Fibroblast of villous mesenchyme (primary cell): ENCODE measurements at regions not wholly inside any gene's neighbourhood (a gene's known extent, or its start where the extent isn't known, plus 50 kb on each side); places are given as distances from the start of the nearest gene placed in this dataset.

ENCODE experiments used
- DNase-seq: peaks from one replicate; pipeline ENCODE4 v3.0.0-alpha.2; 2010; ENCODE audit warnings: low read depth
- H3K4me3 ChIP-seq: 2 replicates; pipeline ENCODE4 v1.5.1; 2011; ENCODE audit warnings: low read depth, mild to moderate bottlenecking, low read length
- TF ChIP-seq, protein P1 (sequence below): IDR thresholded peaks from 2 replicates; pipeline ENCODE4 v1.5.1; 2012; ENCODE audit warnings: low read depth, mild to moderate bottlenecking, low read length; ENCODE audit not compliant: insufficient read depth

GRCh38 chr3:156614642-156615511, 59.5 kb upstream of the TIPARP start:
- no peak overlapping the region for H3K4me3 ChIP-seq
- no peak for DNase-seq

GRCh38 chr3:156612903-156613302, 58.0 kb upstream of the SSR3 start:
- H3K4me3 ChIP-seq: no peak overlapping the region
- TF ChIP-seq, protein P1, sequence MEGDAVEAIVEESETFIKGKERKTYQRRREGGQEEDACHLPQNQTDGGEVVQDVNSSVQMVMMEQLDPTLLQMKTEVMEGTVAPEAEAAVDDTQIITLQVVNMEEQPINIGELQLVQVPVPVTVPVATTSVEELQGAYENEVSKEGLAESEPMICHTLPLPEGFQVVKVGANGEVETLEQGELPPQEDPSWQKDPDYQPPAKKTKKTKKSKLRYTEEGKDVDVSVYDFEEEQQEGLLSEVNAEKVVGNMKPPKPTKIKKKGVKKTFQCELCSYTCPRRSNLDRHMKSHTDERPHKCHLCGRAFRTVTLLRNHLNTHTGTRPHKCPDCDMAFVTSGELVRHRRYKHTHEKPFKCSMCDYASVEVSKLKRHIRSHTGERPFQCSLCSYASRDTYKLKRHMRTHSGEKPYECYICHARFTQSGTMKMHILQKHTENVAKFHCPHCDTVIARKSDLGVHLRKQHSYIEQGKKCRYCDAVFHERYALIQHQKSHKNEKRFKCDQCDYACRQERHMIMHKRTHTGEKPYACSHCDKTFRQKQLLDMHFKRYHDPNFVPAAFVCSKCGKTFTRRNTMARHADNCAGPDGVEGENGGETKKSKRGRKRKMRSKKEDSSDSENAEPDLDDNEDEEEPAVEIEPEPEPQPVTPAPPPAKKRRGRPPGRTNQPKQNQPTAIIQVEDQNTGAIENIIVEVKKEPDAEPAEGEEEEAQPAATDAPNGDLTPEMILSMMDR: no peak
- DNase-seq: no peak

More at GRCh38 chr3:156614642-156615511, 59.5 kb upstream of the TIPARP start:
- TF ChIP-seq, protein P1: no peak

DNA sequence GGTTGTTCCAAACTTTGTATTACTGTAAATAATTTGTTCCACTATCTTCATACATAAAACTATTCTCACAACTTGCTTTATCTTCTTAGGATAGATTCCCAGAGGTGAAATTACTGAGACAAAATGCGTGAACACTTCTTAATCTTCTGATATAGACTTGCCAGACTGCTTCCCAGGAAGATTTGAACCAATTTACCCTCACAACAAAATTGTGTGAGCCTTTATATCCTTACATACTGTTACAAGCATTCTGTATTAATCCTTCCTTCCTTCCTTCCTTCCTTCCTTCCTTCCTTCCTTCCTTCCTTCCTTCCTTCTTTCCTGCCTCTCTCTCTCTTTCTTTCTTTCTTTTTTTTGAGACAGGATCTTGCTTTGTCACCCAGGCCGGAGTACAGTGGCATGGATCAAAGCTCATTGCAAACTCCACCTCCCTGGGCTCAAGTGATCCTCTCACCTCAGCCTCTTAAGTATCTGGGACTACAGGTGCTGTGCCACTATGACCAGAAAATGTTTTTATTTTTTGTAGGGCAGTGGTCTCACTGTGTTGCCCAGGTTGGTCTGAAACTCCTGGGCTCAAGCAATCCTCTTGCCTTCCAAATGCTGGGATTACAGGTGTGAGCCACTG, 57.1 kb upstream of the SSR3 start:
- no peak for DNase-seq
- H3K4me3 ChIP-seq: no peak overlapping the region
- TF ChIP-seq, protein P1: no peak

GRCh38 chr3:156610154-156610553, 55.2 kb upstream of the SSR3 start:
- TF ChIP-seq, protein P1: no peak
- no peak for DNase-seq
- H3K4me3 ChIP-seq: no peak overlapping the region

- TF ChIP-seq, protein P1: no peak
- H3K4me3 ChIP-seq: no peak overlapping the region
- no peak for DNase-seq
These were observed 54.6 kb upstream of the SSR3 start for GRCh38 chr3:156609546-156609945.

DNA sequence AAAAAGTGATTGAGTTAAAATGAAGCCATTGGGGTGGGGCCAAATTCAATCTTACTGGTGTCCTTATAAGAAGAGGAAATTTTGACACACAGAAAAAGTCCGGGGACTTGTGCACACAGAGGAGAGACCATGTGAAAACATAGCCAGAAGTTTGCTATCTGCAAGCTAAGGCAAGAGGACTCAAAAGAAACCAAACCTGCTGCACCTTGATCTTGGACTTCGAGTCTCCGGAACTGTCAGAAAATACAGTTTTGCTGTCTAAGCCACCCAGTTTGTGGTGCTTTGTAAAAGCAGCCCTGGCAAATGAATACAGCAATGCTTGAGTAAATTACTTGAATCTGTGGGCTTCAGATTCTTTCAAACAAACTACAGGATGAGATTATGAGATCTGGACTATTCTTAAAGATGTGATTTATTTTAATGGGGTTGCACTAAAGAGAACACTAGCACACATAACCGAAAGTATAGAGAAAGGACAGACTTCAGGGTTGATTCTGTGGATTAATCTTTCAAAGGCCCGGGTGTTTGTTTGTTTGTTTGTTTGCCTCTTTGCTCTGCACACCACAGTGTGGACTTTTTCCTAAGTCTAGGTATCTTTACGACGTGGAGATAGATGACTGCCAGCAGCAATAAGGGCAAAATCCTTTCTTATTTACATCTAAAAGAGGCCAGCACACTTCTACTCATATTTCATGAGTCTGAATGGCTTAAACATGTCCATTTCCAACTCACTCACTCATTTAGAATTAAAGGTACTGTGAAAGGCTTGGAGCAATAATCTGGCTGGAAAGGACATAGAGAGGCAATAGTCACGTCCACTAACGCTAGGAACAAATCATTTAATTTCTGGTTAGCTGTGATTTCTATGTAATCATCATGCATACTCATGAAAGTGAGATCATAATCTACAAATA, 53.9 kb upstream of the SSR3 start:
- no peak for DNase-seq
- TF ChIP-seq, protein P1: no peak
- H3K4me3 ChIP-seq: no peak overlapping the region
